LNCaP clone FGC (cell line): ENCODE measurements at regions not wholly inside any gene's neighbourhood (a gene's known extent, or its start where the extent isn't known, plus 50 kb on each side); places are given as distances from the start of the nearest gene placed in this dataset.

Source experiments
- DNase-seq: peaks from one replicate; pipeline ENCODE4 v3.0.0-alpha.2; 2011; ENCODE audit warnings: low read depth
- H3K4me3 ChIP-seq: 2 replicates; pipeline ENCODE4 v1.5.1; 2011; ENCODE audit warnings: mild to moderate bottlenecking, low read depth, low read length, control low read depth
- TF ChIP-seq, protein P1 (sequence below): IDR thresholded peaks from 2 replicates; pipeline ENCODE4 v1.5.1; 2012; ENCODE audit warnings: mild to moderate bottlenecking; ENCODE audit not compliant: control insufficient read depth, insufficient read depth; ENCODE audit errors: extremely low read depth

DNA sequence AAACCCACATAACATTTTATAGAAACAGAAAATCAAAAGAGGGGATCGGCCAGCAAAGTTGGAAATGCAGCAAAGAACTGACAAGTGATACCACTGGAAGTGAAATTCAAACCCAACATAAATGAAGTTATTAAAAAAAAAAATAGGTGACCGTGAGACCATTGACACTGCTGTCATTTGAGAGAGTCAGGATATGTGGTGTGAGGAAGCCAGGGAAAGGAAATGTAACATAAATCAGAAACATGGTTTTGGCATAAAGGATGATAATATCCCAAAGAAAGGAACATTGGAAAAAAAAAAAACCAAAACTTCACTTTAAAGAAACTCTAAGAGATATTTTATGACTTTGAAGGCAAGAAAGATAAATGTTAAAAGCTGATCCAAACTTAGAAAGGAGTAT lies 312.4 kb upstream of the PIK3R1 start:
- no peak overlapping the region for H3K4me3 ChIP-seq
- TF ChIP-seq, protein P1, sequence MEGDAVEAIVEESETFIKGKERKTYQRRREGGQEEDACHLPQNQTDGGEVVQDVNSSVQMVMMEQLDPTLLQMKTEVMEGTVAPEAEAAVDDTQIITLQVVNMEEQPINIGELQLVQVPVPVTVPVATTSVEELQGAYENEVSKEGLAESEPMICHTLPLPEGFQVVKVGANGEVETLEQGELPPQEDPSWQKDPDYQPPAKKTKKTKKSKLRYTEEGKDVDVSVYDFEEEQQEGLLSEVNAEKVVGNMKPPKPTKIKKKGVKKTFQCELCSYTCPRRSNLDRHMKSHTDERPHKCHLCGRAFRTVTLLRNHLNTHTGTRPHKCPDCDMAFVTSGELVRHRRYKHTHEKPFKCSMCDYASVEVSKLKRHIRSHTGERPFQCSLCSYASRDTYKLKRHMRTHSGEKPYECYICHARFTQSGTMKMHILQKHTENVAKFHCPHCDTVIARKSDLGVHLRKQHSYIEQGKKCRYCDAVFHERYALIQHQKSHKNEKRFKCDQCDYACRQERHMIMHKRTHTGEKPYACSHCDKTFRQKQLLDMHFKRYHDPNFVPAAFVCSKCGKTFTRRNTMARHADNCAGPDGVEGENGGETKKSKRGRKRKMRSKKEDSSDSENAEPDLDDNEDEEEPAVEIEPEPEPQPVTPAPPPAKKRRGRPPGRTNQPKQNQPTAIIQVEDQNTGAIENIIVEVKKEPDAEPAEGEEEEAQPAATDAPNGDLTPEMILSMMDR: no peak
- DNase-seq: no peak

GRCh38 chr5:67902497-67902830 lies 313.1 kb upstream of the PIK3R1 start:
- no peak for DNase-seq
- H3K4me3 ChIP-seq: no peak overlapping the region
- TF ChIP-seq, protein P1: no peak

DNA sequence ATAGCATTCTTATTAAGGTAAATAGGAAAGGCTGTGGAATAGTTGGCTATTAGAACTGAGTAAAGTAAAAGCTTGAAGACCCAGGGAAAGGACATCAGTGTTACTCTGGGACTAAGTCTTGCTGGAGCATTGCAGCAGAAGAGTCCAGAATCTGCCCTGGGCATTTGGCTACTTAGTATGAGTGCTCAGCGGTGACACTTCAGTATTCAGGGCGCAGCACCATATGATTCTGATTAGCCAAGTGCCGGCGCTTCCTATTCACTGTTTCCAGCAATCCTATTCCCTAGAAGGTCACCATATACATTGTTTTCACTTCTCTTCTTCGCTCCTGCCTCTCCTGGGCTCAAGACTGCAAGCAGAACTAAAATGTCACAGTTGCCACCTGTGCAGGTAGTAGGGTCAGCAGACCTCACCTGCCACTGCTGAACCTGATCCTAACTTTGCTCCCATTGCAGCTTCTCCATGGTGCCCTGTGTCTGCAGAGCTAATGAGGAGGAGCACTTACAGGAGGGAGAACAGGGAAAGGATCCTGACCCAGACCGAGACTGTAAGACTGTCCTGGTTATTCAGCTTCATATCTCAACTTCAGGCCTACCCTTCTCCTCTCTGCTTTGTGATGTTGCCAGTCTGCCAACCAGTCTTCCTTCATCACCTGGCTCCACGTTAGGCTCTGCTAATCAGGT lies 313.6 kb upstream of the PIK3R1 start:
- DNase-seq: no peak
- no peak overlapping the region for H3K4me3 ChIP-seq
- TF ChIP-seq, protein P1: no peak

DNA sequence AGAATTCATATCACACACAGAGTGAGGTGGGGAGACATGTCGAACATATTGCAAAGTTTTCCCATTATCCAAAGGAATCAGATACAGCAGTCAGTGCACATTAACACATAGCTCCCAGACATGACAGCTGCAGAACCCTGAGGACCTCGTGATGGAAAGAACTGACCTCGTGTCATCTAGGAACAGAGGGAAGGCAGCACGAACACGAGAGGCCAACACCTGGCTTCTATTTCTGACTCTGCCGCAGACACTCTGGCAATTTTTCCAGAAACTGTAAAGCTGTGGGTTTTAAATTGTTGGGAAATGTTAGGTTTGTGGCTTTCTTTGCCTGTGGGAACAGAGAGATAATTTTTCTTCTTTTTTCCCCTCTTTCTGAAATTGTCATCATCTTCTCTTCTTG lies 315.0 kb upstream of the PIK3R1 start:
- H3K4me3 ChIP-seq: no peak overlapping the region
- no peak for DNase-seq
- TF ChIP-seq, protein P1: no peak

GRCh38 chr5:67897980-67898379 lies 317.6 kb upstream of the PIK3R1 start:
- no peak for DNase-seq
- no peak overlapping the region for H3K4me3 ChIP-seq
- TF ChIP-seq, protein P1: no peak

DNA sequence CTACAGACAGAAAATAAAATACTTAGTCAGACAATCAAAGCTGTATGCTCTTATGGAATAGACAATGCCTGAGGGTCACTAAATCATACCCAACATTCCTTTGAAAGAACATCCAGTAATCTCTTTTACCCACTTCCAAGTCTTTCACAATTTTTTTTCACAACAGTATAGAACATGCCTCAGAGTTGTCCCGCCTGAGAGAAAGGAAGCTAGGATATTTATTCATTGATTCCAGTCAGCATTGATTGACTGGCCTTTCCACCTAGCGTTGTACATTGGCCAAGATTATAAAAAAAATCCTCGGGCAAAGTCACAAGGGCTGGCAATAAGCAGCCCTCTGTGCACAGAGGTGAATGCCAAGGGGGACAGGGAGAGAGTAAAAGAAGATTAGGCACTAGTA lies 318.1 kb upstream of the PIK3R1 start:
- TF ChIP-seq, protein P1: no peak
- DNase-seq: no peak
- no peak overlapping the region for H3K4me3 ChIP-seq

DNA sequence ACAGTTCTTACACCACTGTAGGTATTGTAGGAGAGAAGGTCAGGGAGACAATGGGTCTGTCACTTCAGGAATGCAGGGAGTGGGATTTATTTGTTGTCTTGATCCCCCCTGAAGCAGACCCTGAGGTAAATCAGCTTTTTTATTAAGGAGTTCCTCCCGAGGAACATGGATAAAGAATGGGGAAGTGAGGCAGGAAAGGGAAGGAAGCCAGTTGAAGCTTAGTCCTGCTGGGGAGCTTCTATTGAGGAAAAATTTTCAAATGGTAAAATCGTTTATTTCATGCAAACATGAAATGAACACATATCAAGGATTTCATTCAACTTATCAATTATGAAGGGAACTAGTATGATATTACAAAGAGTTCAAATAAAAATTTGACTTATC lies 318.6 kb upstream of the PIK3R1 start:
- TF ChIP-seq, protein P1: no peak
- H3K4me3 ChIP-seq: no peak overlapping the region
- DNase-seq: no peak
